ENCODE measurements at regions not wholly inside any gene's neighbourhood (a gene's known extent, or its start where the extent isn't known, plus 50 kb on each side); places are given as distances from the start of the nearest gene placed in this dataset.

GRCh38 chr10:129372172-129372571, 94.9 kb upstream of the MGMT start:
- 76% methylated on average over 9 of the region's 9 CpGs for WGBS
- Histone ChIP-seq H3K9me3 (ENCODE audit: control insufficient read depth in 4 of 4, low read length in 3 of 4) (no peaks in the 10 kb centered on the region), H3K27ac (ENCODE audit: low read depth in 1 of 2, low read length in 2 of 2) (no peak overlapping the region), H3K4me3 (ENCODE audit: low read depth in 1 of 3, low read length in 3 of 3) (no peak overlapping the region), H3K27me3 (ENCODE audit: control insufficient read depth in 4 of 4, insufficient read depth in 4 of 4, low read length in 3 of 4) (no peaks in the 10 kb centered on the region), H3K9ac (ENCODE audit: low read depth in 1 of 2, low read length in 2 of 2) (no peak overlapping the region), H3K4me1 (ENCODE audit: control insufficient read depth in 4 of 4, insufficient read depth in 4 of 4, low read length in 3 of 4) (no peaks in the 10 kb centered on the region), H3K36me3 (ENCODE audit: control insufficient read depth in 4 of 4, insufficient read depth in 3 of 4, low read depth in 1 of 4, low read length in 3 of 4) (no peaks in the 10 kb centered on the region)
- TF ChIP-seq REST (IDR thresholded peaks at IDR 0.05) (no peak), TAF1 (conservative IDR thresholded peaks at IDR 0.05) (no peak), SP1 (IDR thresholded peaks at IDR 0.05) (no peak), YY1 (IDR thresholded peaks at IDR 0.05) (no peak), CTCF (IDR thresholded peaks at IDR 0.05; ENCODE audit: low read depth, low read length, missing input control) (no peak), JUND (IDR thresholded peaks at IDR 0.05) (no peak), MAX (IDR thresholded peaks at IDR 0.05) (no peak), GABPA (IDR thresholded peaks at IDR 0.05 in 1 of 2, conservative IDR thresholded peaks at IDR 0.05 in 1 of 2) (no peak), FOXA2 (IDR thresholded peaks at IDR 0.05) (no peak), HNF4G (IDR thresholded peaks at IDR 0.05) (no peak), ATF3 (IDR thresholded peaks at IDR 0.05) (no peak), RAD21 (IDR thresholded peaks at IDR 0.05) (no peak)
- no peak for DNase-seq (ENCODE audit: low spot score)

- no peak for DNase-seq (ENCODE audit: low spot score)
- WGBS, result 90% methylated on average over 12 of the region's 12 CpGs
- no peak overlapping the region for H3K27ac ChIP-seq (ENCODE audit: low read depth in 1 of 2, low read length in 2 of 2)
- H3K9me3 ChIP-seq (ENCODE audit: control insufficient read depth in 4 of 4, low read length in 3 of 4), result no peaks in the 10 kb centered on the region
- no peak overlapping the region for H3K9ac ChIP-seq (ENCODE audit: low read depth in 1 of 2, low read length in 2 of 2)
- TF ChIP-seq EGR1 (IDR thresholded peaks at IDR 0.05; ENCODE audit: low read depth in 2 of 2) (no peak), GABPA (IDR thresholded peaks at IDR 0.05 in 1 of 2, conservative IDR thresholded peaks at IDR 0.05 in 1 of 2) (no peak), RXRA (IDR thresholded peaks at IDR 0.05) (no peak), ATF3 (IDR thresholded peaks at IDR 0.05) (no peak), CTCF (IDR thresholded peaks at IDR 0.05; ENCODE audit: low read depth, low read length, missing input control) (no peak), HNF4A (conservative IDR thresholded peaks at IDR 0.05) (no peak), JUND (IDR thresholded peaks at IDR 0.05) (no peak), RAD21 (IDR thresholded peaks at IDR 0.05) (no peak)
- no peak overlapping the region for H3K4me3 ChIP-seq (ENCODE audit: low read depth in 1 of 3, low read length in 3 of 3)
- no peaks in the 10 kb centered on the region for H3K27me3 ChIP-seq (ENCODE audit: control insufficient read depth in 4 of 4, insufficient read depth in 4 of 4, low read length in 3 of 4)
- no peaks in the 10 kb centered on the region for H3K36me3 ChIP-seq (ENCODE audit: control insufficient read depth in 4 of 4, insufficient read depth in 3 of 4, low read depth in 1 of 4, low read length in 3 of 4)
- no peaks in the 10 kb centered on the region for H3K4me1 ChIP-seq (ENCODE audit: control insufficient read depth in 4 of 4, insufficient read depth in 4 of 4, low read length in 3 of 4)
Observed at GRCh38 chr10:129373231-129373630, 93.8 kb upstream of the MGMT start.

Data from liver (tissue), 8 donors.